GM12873 (cell line): ENCODE measurements at regions not wholly inside any gene's neighbourhood (a gene's known extent, or its start where the extent isn't known, plus 50 kb on each side); places are given as distances from the start of the nearest gene placed in this dataset.

ENCODE experiments used
- CTCF ChIP-seq: IDR thresholded peaks from 2 replicates; pipeline ENCODE4 v1.5.1; 2012; ENCODE audit warnings: low read depth, mild to moderate bottlenecking, moderate library complexity, low read length, control low read depth; ENCODE audit not compliant: insufficient read depth; ENCODE audit errors: missing control alignments

GRCh38 chr10:21437770-21438382 lies 87.6 kb downstream of the SKIDA1 start:
- TF ChIP-seq CTCF, result no peak

GRCh38 chr10:21432266-21432665 lies 93.2 kb downstream of the SKIDA1 start:
- no peak for TF ChIP-seq CTCF

- TF ChIP-seq CTCF, result no peak
Measured at GRCh38 chr10:21431799-21432198, 93.7 kb downstream of the SKIDA1 start.

GRCh38 chr10:21427804-21428481 lies 97.5 kb downstream of the SKIDA1 start:
- TF ChIP-seq CTCF, result no peak

GRCh38 chr10:21424459-21424861 lies 101.0 kb downstream of the SKIDA1 start:
- TF ChIP-seq CTCF, result no peak

GRCh38 chr10:21423850-21424249 lies 101.6 kb downstream of the SKIDA1 start:
- TF ChIP-seq CTCF, result no peak

- TF ChIP-seq CTCF, result no peak
Measured at GRCh38 chr10:21423338-21423737, 102.1 kb downstream of the SKIDA1 start.
